H9 (cell line): ENCODE measurements at regions not wholly inside any gene's neighbourhood (a gene's known extent, or its start where the extent isn't known, plus 50 kb on each side); places are given as distances from the start of the nearest gene placed in this dataset.
"Not testable (repeated sequence)": the region's sequence is repeated elsewhere in the genome, so short reads cannot be mapped to it uniquely, and the experiment has no call there.

Source experiments
- DNase-seq: peaks from one replicate; pipeline ENCODE4 v3.0.0-alpha.2; 2017
- H2AFZ ChIP-seq: one replicate; pipeline ENCODE4 v1.6.1; 2013; ENCODE audit warnings: mild to moderate bottlenecking, low read length, control low read depth, moderate library complexity
- H2AK5ac ChIP-seq: 2 replicates; pipeline ENCODE4 v1.6.1; 2013; ENCODE audit warnings: low read length, control low read depth, mixed read lengths; ENCODE audit not compliant: insufficient read length
- H2BK120ac ChIP-seq: one replicate; pipeline ENCODE4 v1.6.1; 2013; ENCODE audit warnings: low read depth, mild to moderate bottlenecking, low read length, control low read depth, inconsistent platforms; ENCODE audit not compliant: poor library complexity, severe bottlenecking
- H2BK12ac ChIP-seq: 2 replicates; pipeline ENCODE4 v1.6.1; 2013; ENCODE audit warnings: low read length, control low read depth, mixed read lengths, low read depth; ENCODE audit not compliant: insufficient read length
- H2BK15ac ChIP-seq: 2 replicates; pipeline ENCODE4 v1.6.1; 2013; ENCODE audit warnings: low read depth, low read length, control low read depth
- H2BK20ac ChIP-seq: one replicate; pipeline ENCODE4 v1.6.1; 2013; ENCODE audit warnings: low read depth, mild to moderate bottlenecking, low read length, control low read depth, inconsistent platforms; ENCODE audit not compliant: poor library complexity, severe bottlenecking
- H2BK5ac ChIP-seq: 2 replicates; pipeline ENCODE4 v1.6.1; 2013; ENCODE audit warnings: low read length, control low read depth, mixed read lengths; ENCODE audit not compliant: insufficient read length
- H3K14ac ChIP-seq: 2 replicates; pipeline ENCODE4 v1.6.1; 2013; ENCODE audit warnings: low read length, control low read depth; ENCODE audit not compliant: insufficient read depth
- H3K18ac ChIP-seq: 2 replicates; pipeline ENCODE4 v1.6.1; 2013; ENCODE audit warnings: low read depth, mild to moderate bottlenecking, mixed read lengths, low read length, control low read depth; ENCODE audit not compliant: insufficient read length
- H3K23ac ChIP-seq: 2 replicates; pipeline ENCODE4 v1.6.1; 2013; ENCODE audit warnings: low read length, control low read depth, mixed read lengths, low read depth; ENCODE audit not compliant: insufficient read length
- H3K23me2 ChIP-seq: 2 replicates; pipeline ENCODE4 v1.6.1; 2013; ENCODE audit warnings: low read depth, mild to moderate bottlenecking, mixed read lengths, low read length, control low read depth; ENCODE audit not compliant: insufficient read length, poor library complexity, severe bottlenecking
- H3K27ac ChIP-seq: 2 replicates; pipeline ENCODE4 v1.5.1; 2013; ENCODE audit warnings: low read length, control low read depth, mixed read lengths, low read depth; ENCODE audit not compliant: insufficient read length
- H3K27me3 ChIP-seq: 2 replicates; pipeline ENCODE4 v1.6.1; 2013; ENCODE audit warnings: low read length, control low read depth, inconsistent platforms; ENCODE audit not compliant: insufficient read depth
- H3K4ac ChIP-seq: 2 replicates; pipeline ENCODE4 v1.6.1; 2013; ENCODE audit warnings: low read depth, mild to moderate bottlenecking, control low read depth, inconsistent platforms, low read length, moderate library complexity
- H3K4me1 ChIP-seq: 2 replicates; pipeline ENCODE4 v1.6.1; 2013; ENCODE audit warnings: low read length, control low read depth, inconsistent platforms; ENCODE audit not compliant: insufficient read depth
- H3K4me2 ChIP-seq: 2 replicates; pipeline ENCODE4 v1.6.1; 2013; ENCODE audit warnings: low read length, control low read depth, mixed read lengths; ENCODE audit not compliant: insufficient read length, insufficient read depth
- H3K56ac ChIP-seq: 2 replicates; pipeline ENCODE4 v1.6.1; 2013; ENCODE audit warnings: low read depth, mild to moderate bottlenecking, mixed read lengths, low read length, control low read depth; ENCODE audit not compliant: insufficient read length
- H3K79me1 ChIP-seq: 2 replicates; pipeline ENCODE4 v1.6.1; 2013; ENCODE audit warnings: low read depth, mild to moderate bottlenecking, moderate library complexity, low read length, control low read depth, inconsistent platforms; ENCODE audit not compliant: insufficient read depth, poor library complexity, severe bottlenecking
- H3K79me2 ChIP-seq: 2 replicates; pipeline ENCODE4 v1.6.1; 2013; ENCODE audit warnings: low read length, control low read depth, inconsistent platforms; ENCODE audit not compliant: insufficient read depth
- H3K9ac ChIP-seq: 2 replicates; pipeline ENCODE4 v1.6.1; 2013; ENCODE audit warnings: low read length, control low read depth, mixed read lengths; ENCODE audit not compliant: insufficient read length; ENCODE audit errors: extremely low read depth
- H3K9me3 ChIP-seq: one replicate; pipeline ENCODE4 v1.6.1; 2013; ENCODE audit warnings: low read depth, low read length, inconsistent platforms; ENCODE audit not compliant: control insufficient read depth
- H3T11ph ChIP-seq: one replicate; pipeline ENCODE4 v1.6.1; 2013; ENCODE audit warnings: mild to moderate bottlenecking, low read length, control low read depth, inconsistent platforms
- H4K20me1 ChIP-seq: one replicate; pipeline ENCODE4 v1.6.1; 2013; ENCODE audit not compliant: control insufficient read depth, insufficient read length, insufficient read depth
- H4K5ac ChIP-seq: 2 replicates; pipeline ENCODE4 v1.6.1; 2013; ENCODE audit warnings: low read depth, mild to moderate bottlenecking, mixed read lengths, low read length, control low read depth; ENCODE audit not compliant: insufficient read length
- H4K8ac ChIP-seq: replicated peaks from 2 replicates; pipeline ENCODE4 v1.6.1; 2013; ENCODE audit warnings: low read length, control low read depth, mixed read lengths, low read depth; ENCODE audit not compliant: insufficient read length
- H4K91ac ChIP-seq: 2 replicates; pipeline ENCODE4 v1.6.1; 2013; ENCODE audit warnings: low read depth, mild to moderate bottlenecking, moderate library complexity, mixed read lengths, low read length, control low read depth; ENCODE audit not compliant: insufficient read length
- H3K27ac Mint-ChIP-seq, 3 experiments: 2 replicates in 2 of 3; 3 replicates in 1 of 3; pipeline ENCODE4 v1.8.0; 2020 to 2021; ENCODE audit warnings: mixed read lengths in 3 of 3, mild to moderate bottlenecking in 1 of 3, moderate library complexity in 1 of 3
- H3K27me3 Mint-ChIP-seq: 2 replicates; pipeline ENCODE4 v1.8.0; 2021; ENCODE audit warnings: low read depth, mild to moderate bottlenecking, moderate library complexity, mixed read lengths
- H3K36me3 Mint-ChIP-seq, 3 experiments: 2 replicates in 2 of 3; 3 replicates in 1 of 3; pipeline ENCODE4 v1.8.0; 2020 to 2021; ENCODE audit warnings: low read depth in 3 of 3, mixed read lengths in 3 of 3; ENCODE audit not compliant: insufficient read depth in 1 of 3
- H3K4me1 Mint-ChIP-seq, 2 experiments: 2 replicates each; pipeline ENCODE4 v1.8.0; 2020; ENCODE audit warnings: mixed read lengths in 2 of 2
- H3K4me3 Mint-ChIP-seq, 2 experiments: 2 replicates in 1 of 2; 3 replicates in 1 of 2; pipeline ENCODE4 v1.8.0; 2020 to 2021; ENCODE audit warnings: mild to moderate bottlenecking in 2 of 2, mixed read lengths in 2 of 2, moderate library complexity in 1 of 2
- H3K9me3 Mint-ChIP-seq, 2 experiments: 2 replicates in 1 of 2; 3 replicates in 1 of 2; pipeline ENCODE4 v1.8.0; 2020; ENCODE audit warnings: mild to moderate bottlenecking in 2 of 2, mixed read lengths in 2 of 2, moderate library complexity in 1 of 2
- WGBS: extraction: QIAGEN DNeasy Blood & Tissue Kit; methylation state at CpG from one replicate; pipeline ENCODE4 v1.1.7; 2013; ENCODE audit warnings: missing lambda C conversion rate, low lambda C conversion rate, mixed read lengths; ENCODE audit not compliant: insufficient read length; ENCODE audit errors: extremely low coverage; 5-methylcytosine and 5-hydroxymethylcytosine counted together

- H2BK12ac ChIP-seq: not testable (repeated sequence)
Observed at GRCh38 chr16:16742573-16742972, 363.6 kb downstream of the NPIPA7 start.

GRCh38 chr16:16754992-16755667 lies 376.2 kb downstream of the NPIPA7 start:
- H3K27me3 ChIP-seq, H3K27ac Mint-ChIP-seq, H2BK120ac ChIP-seq, H3K9me3 ChIP-seq, H3K23me2 ChIP-seq, H3K4me1 Mint-ChIP-seq, H3K79me1 ChIP-seq, H2AK5ac ChIP-seq, H3K27me3 Mint-ChIP-seq, H2BK5ac ChIP-seq, H3K4me2 ChIP-seq, H3K27ac ChIP-seq, H3T11ph ChIP-seq, H3K4me3 Mint-ChIP-seq, H3K79me2 ChIP-seq, H2BK12ac ChIP-seq, H4K8ac ChIP-seq, H4K20me1 ChIP-seq, H3K56ac ChIP-seq, H2BK15ac ChIP-seq, H3K18ac ChIP-seq, H4K5ac ChIP-seq, DNase-seq, H3K23ac ChIP-seq, H4K91ac ChIP-seq, H3K36me3 Mint-ChIP-seq, H3K9ac ChIP-seq, H2BK20ac ChIP-seq, H3K4me1 ChIP-seq, H2AFZ ChIP-seq, H3K4ac ChIP-seq, H3K14ac ChIP-seq: not testable (repeated sequence)
- peaks cover 9 to 15% of the 10 kb centered on the region in 2 experiments for H3K9me3 Mint-ChIP-seq
- WGBS: no CpG with 5 or more reads among the region's 5 CpGs

More at GRCh38 chr16:16742573-16742972, 363.6 kb downstream of the NPIPA7 start:
- not testable (repeated sequence) for H3K4ac ChIP-seq, H3K56ac ChIP-seq, H2AFZ ChIP-seq, H4K8ac ChIP-seq, H2BK5ac ChIP-seq, H3K23me2 ChIP-seq, H4K20me1 ChIP-seq, H4K91ac ChIP-seq, H4K5ac ChIP-seq, H3T11ph ChIP-seq, H3K27ac ChIP-seq, DNase-seq, H3K14ac ChIP-seq, H3K36me3 Mint-ChIP-seq, H3K27me3 ChIP-seq, H3K79me2 ChIP-seq, H3K4me1 Mint-ChIP-seq, H2BK120ac ChIP-seq, H3K23ac ChIP-seq, H3K18ac ChIP-seq, H3K27ac Mint-ChIP-seq, H2BK15ac ChIP-seq, H3K9me3 Mint-ChIP-seq, H3K9ac ChIP-seq, H3K27me3 Mint-ChIP-seq, H3K79me1 ChIP-seq, H3K4me3 Mint-ChIP-seq, H2AK5ac ChIP-seq, H3K9me3 ChIP-seq, H3K4me2 ChIP-seq, H2BK20ac ChIP-seq, H3K4me1 ChIP-seq
- no CpG with 5 or more reads among the region's 1 CpG for WGBS
